SK-N-SH treated with all-trans-retinoic acid at 6 μM for 48 hours (cell line): ENCODE measurements at regions not wholly inside any gene's neighbourhood (a gene's known extent, or its start where the extent isn't known, plus 50 kb on each side); places are given as distances from the start of the nearest gene placed in this dataset.

Source experiments
- ATAC-seq: fragments of 200-7000 bp; cut with Tn5 transposase; 3 replicates; pipeline ENCODE4 v1.9.1; 2020; ENCODE audit warnings: mild to moderate bottlenecking, moderate library complexity
- ARNTL ChIP-seq: fragments of 450-650 bp; formaldehyde crosslinking; IDR thresholded peaks from 2 replicates; pipeline ENCODE4 v1.5.0; 2020; ENCODE audit warnings: low read depth, mild to moderate bottlenecking, moderate library complexity, borderline replicate concordance
- BACH2 ChIP-seq: fragments of 250-450 bp; sonication (Bioruptor Pico); IDR thresholded peaks from 2 replicates; pipeline ENCODE4 v1.9.0; 2021; ENCODE audit warnings: mild to moderate bottlenecking, borderline replicate concordance
- CREB5 ChIP-seq: fragments of 250-450 bp; sonication (Bioruptor Pico); IDR thresholded peaks from 2 replicates; pipeline ENCODE4 v1.5.1; 2020; ENCODE audit warnings: low read depth, mild to moderate bottlenecking, moderate library complexity
- CSDC2 ChIP-seq: fragments of 250-450 bp; sonication (Bioruptor Pico); IDR thresholded peaks from 2 replicates; pipeline ENCODE4 v1.5.0; 2020; ENCODE audit warnings: mild to moderate bottlenecking, moderate library complexity
- CSRNP3 ChIP-seq: fragments of 250-450 bp; sonication (Bioruptor Pico); IDR thresholded peaks from 2 replicates; pipeline ENCODE4 v1.5.1; 2021; ENCODE audit warnings: mild to moderate bottlenecking, moderate library complexity
- ESRRG ChIP-seq: fragments of 250-450 bp; sonication (Bioruptor Pico); IDR thresholded peaks from 2 replicates; pipeline ENCODE4 v1.6.1; 2021; ENCODE audit warnings: mild to moderate bottlenecking
- GLIS3 ChIP-seq: fragments of 250-450 bp; sonication (Bioruptor Pico); IDR thresholded peaks from 2 replicates; pipeline ENCODE4 v1.5.0; 2020; ENCODE audit warnings: mild to moderate bottlenecking, moderate library complexity
- ISL1 ChIP-seq: fragments of 250-450 bp; sonication (Bioruptor Pico); IDR thresholded peaks from 2 replicates; pipeline ENCODE4 v2.1.2; 2022; ENCODE audit warnings: mild to moderate bottlenecking, moderate library complexity
- OSR1 ChIP-seq: fragments of 250-450 bp; sonication (Bioruptor Pico); IDR thresholded peaks from 2 replicates; pipeline ENCODE4 v1.8.0; 2022; ENCODE audit warnings: moderate library complexity, mild to moderate bottlenecking, inconsistent platforms
- PATZ1 ChIP-seq: fragments of 250-450 bp; sonication (Bioruptor Pico); IDR thresholded peaks from 2 replicates; pipeline ENCODE4 v1.8.0; 2020; ENCODE audit warnings: mild to moderate bottlenecking, moderate library complexity, borderline replicate concordance
- POU6F1 ChIP-seq: fragments of 250-450 bp; sonication (Bioruptor Pico); IDR thresholded peaks from 2 replicates; pipeline ENCODE4 v1.8.0; 2021; ENCODE audit warnings: low read depth, mild to moderate bottlenecking, moderate library complexity, borderline replicate concordance
- PPARA ChIP-seq: fragments of 250-450 bp; sonication (Bioruptor Pico); IDR thresholded peaks from 2 replicates; pipeline ENCODE4 v1.5.0; 2020; ENCODE audit warnings: mild to moderate bottlenecking, borderline replicate concordance
- RARB ChIP-seq: fragments of 250-450 bp; sonication (Bioruptor Pico); IDR thresholded peaks from 2 replicates; pipeline ENCODE4 v1.8.0; 2021; ENCODE audit warnings: mild to moderate bottlenecking, moderate library complexity
- SNAI2 ChIP-seq: fragments of 250-450 bp; sonication (Bioruptor Pico); IDR thresholded peaks from 2 replicates; pipeline ENCODE4 v1.5.0; 2020; ENCODE audit warnings: mild to moderate bottlenecking, moderate library complexity
- TCF4 ChIP-seq: fragments of 250-450 bp; sonication (Bioruptor Pico); IDR thresholded peaks from 2 replicates; pipeline ENCODE4 v1.8.0; 2021; ENCODE audit warnings: mild to moderate bottlenecking, moderate library complexity, borderline replicate concordance
- TOX ChIP-seq: fragments of 250-450 bp; sonication (Bioruptor Pico); IDR thresholded peaks from 2 replicates; pipeline ENCODE4 v1.8.0; 2021; ENCODE audit warnings: mild to moderate bottlenecking, moderate library complexity, borderline replicate concordance
- TSHZ2 ChIP-seq: fragments of 250-450 bp; sonication (Bioruptor Pico); IDR thresholded peaks from 2 replicates; pipeline ENCODE4 v1.5.0; 2020; ENCODE audit warnings: mild to moderate bottlenecking, moderate library complexity
- ZC3H10 ChIP-seq: fragments of 250-450 bp; sonication (Bioruptor Pico); IDR thresholded peaks from 2 replicates; pipeline ENCODE4 v1.5.1; 2021; ENCODE audit warnings: mild to moderate bottlenecking, moderate library complexity
- ZFP3 ChIP-seq: fragments of 250-450 bp; sonication (Bioruptor Pico); IDR thresholded peaks from 2 replicates; pipeline ENCODE4 v1.5.0; 2020; ENCODE audit warnings: mild to moderate bottlenecking, moderate library complexity
- ZFP30 ChIP-seq: fragments of 450-650 bp; formaldehyde crosslinking; IDR thresholded peaks from 2 replicates; pipeline ENCODE4 v1.5.0; 2022; ENCODE audit warnings: mild to moderate bottlenecking, moderate library complexity
- ZNF565 ChIP-seq: fragments of 450-650 bp; formaldehyde crosslinking; conservative IDR thresholded peaks from 2 replicates; pipeline ENCODE4 v1.5.0; 2020; ENCODE audit warnings: low read depth, mild to moderate bottlenecking, moderate library complexity
- ZNF70 ChIP-seq: fragments of 450-650 bp; formaldehyde crosslinking; IDR thresholded peaks from 2 replicates; pipeline ENCODE4 v1.5.0; 2020; ENCODE audit warnings: mild to moderate bottlenecking, moderate library complexity
- ZNF8 ChIP-seq: fragments of 450-650 bp; formaldehyde crosslinking; IDR thresholded peaks from 2 replicates; pipeline ENCODE4 v1.5.0; 2020; ENCODE audit warnings: mild to moderate bottlenecking, moderate library complexity

- TF ChIP-seq ISL1 (CRISPR knock-in tag) = no peak
- no peak for TF ChIP-seq GLIS3 (CRISPR knock-in tag)
- TF ChIP-seq SNAI2 (CRISPR knock-in tag) = no peak
Measured at GRCh38 chr5:2634399-2635176, 116.9 kb downstream of the IRX2 start.

GRCh38 chr5:2633992-2634391, 117.5 kb downstream of the IRX2 start:
- ATAC-seq = no peak
- TF ChIP-seq ZNF8 (CRISPR knock-in tag) (no peak), CSDC2 (no peak), TSHZ2 (CRISPR knock-in tag) (no peak), ZNF565 (CRISPR knock-in tag) (no peak), TOX (no peak), ARNTL (CRISPR knock-in tag) (no peak), CREB5 (CRISPR knock-in tag) (no peak), PATZ1 (CRISPR knock-in tag) (no peak), PPARA (CRISPR knock-in tag) (no peak), OSR1 (CRISPR knock-in tag) (no peak), ZC3H10 (CRISPR knock-in tag) (no peak), ZFP30 (CRISPR knock-in tag) (no peak), RARB (CRISPR knock-in tag) (no peak), ISL1 (CRISPR knock-in tag) (no peak), BACH2 (CRISPR knock-in tag) (no peak), POU6F1 (CRISPR knock-in tag) (no peak), TCF4 (CRISPR knock-in tag) (no peak), GLIS3 (CRISPR knock-in tag) (no peak)
- TF ChIP-seq, all 23 proteins: peak for 0

More at GRCh38 chr5:2634399-2635176, 116.9 kb downstream of the IRX2 start:
- ATAC-seq = no peak

GRCh38 chr5:2631758-2632157, 119.7 kb downstream of the IRX2 start:
- ATAC-seq = no peak
- no peak for TF ChIP-seq TOX
- TF ChIP-seq ZFP3 (CRISPR knock-in tag) = no peak
- TF ChIP-seq ZFP30 (CRISPR knock-in tag) = no peak
- TF ChIP-seq ARNTL (CRISPR knock-in tag) = no peak
- no peak for TF ChIP-seq PPARA (CRISPR knock-in tag)
- TF ChIP-seq CSDC2 = no peak
- no peak for TF ChIP-seq RARB (CRISPR knock-in tag)
- no peak for TF ChIP-seq BACH2 (CRISPR knock-in tag)
- no peak for TF ChIP-seq ESRRG (CRISPR knock-in tag)
- TF ChIP-seq ZNF70 (CRISPR knock-in tag) = no peak
- no peak for TF ChIP-seq PATZ1 (CRISPR knock-in tag)
- no peak for TF ChIP-seq ZNF565 (CRISPR knock-in tag)
- TF ChIP-seq ZC3H10 (CRISPR knock-in tag) = no peak
- TF ChIP-seq CSRNP3 (CRISPR knock-in tag) = no peak
- no peak for TF ChIP-seq OSR1 (CRISPR knock-in tag)
- no peak for TF ChIP-seq CREB5 (CRISPR knock-in tag)
